HCT116 (cell line): ENCODE measurements at regions not wholly inside any gene's neighbourhood (a gene's known extent, or its start where the extent isn't known, plus 50 kb on each side); places are given as distances from the start of the nearest gene placed in this dataset.

ENCODE experiments used
- CBX3 ChIP-seq: IDR thresholded peaks from 2 replicates; pipeline ENCODE4 v1.6.1; 2012; ENCODE audit warnings: low read depth
- EGR1 ChIP-seq: IDR thresholded peaks from 2 replicates; pipeline ENCODE4 v1.6.1; 2012; ENCODE audit warnings: low read depth
- EZH2 ChIP-seq: fragments of 200-600 bp; sonication (generic); IDR thresholded peaks from 2 replicates; pipeline ENCODE4 v1.6.1; 2017; ENCODE audit warnings: antibody characterized with exemption, mixed run types
- EZH2phosphoT487 ChIP-seq: fragments of 200-600 bp; IDR thresholded peaks from 2 replicates; pipeline ENCODE4 v1.6.1; 2018; ENCODE audit warnings: antibody characterized with exemption, borderline replicate concordance
- JUND ChIP-seq: IDR thresholded peaks from 2 replicates; pipeline ENCODE4 v1.6.1; 2012
- POLR2A ChIP-seq: IDR thresholded peaks from 2 replicates; pipeline ENCODE4 v1.7.0; 2011; ENCODE audit warnings: borderline replicate concordance; ENCODE audit not compliant: insufficient read depth, insufficient read length; ENCODE audit errors: extremely low read depth
- SIN3A ChIP-seq: IDR thresholded peaks from 2 replicates; pipeline ENCODE4 v1.6.1; 2012; ENCODE audit warnings: low read depth
- SP1 ChIP-seq: IDR thresholded peaks from 2 replicates; pipeline ENCODE4 v1.6.1; 2012; ENCODE audit warnings: low read depth
- SRF ChIP-seq: IDR thresholded peaks from 2 replicates; pipeline ENCODE4 v1.6.1; 2012; ENCODE audit warnings: low read depth
- ZNF274 ChIP-seq: fragments of 200-500 bp; sonication (Bioruptor generic); IDR thresholded peaks from 2 replicates; pipeline ENCODE4 v1.6.1; 2014; ENCODE audit warnings: mild to moderate bottlenecking, low read depth, low read length, inconsistent platforms
- TF ChIP-seq, protein P1 (sequence below), 3 experiments: fragments of 200-600 bp in 1 of 3; sonication (generic) in 1 of 3; IDR thresholded peaks in 2 of 3; conservative IDR thresholded peaks in 1 of 3; 2 replicates each; pipeline ENCODE4 v1.5.1; 2012 to 2017; ENCODE audit warnings: low read depth in 2 of 3, low read length in 2 of 3, antibody characterized with exemption in 1 of 3, borderline replicate concordance in 1 of 3, control low read depth in 1 of 3, mild to moderate bottlenecking in 1 of 3, mixed read lengths in 1 of 3, mixed run types in 1 of 3, moderate library complexity in 1 of 3; ENCODE audit not compliant: insufficient read depth in 1 of 3

DNA sequence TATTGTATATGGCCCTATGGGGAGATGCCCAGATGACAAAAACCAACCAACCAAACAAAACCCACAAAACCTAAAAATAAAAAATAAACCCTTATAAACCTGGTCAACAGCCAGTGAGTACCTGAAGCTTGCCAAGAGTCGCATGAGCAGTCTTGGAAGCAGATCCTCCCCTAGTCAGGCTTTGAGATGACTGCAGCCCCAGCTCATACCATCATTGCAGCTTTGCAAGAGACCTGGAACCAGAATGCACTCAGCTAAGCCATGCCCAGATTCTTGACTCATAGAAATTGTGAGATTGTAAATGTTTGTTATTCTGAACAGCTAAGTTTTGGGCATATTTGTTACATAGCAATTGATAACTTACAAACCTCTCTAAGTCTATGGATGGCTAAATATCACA, 326.8 kb downstream of the HLX start:
- TF ChIP-seq ZNF274 (no peak), SRF (no peak), EZH2 (no peak), POLR2A (no peak), SIN3A (no peak), JUND (no peak), CBX3 (no peak), EGR1 (no peak), SP1 (no peak), EZH2phosphoT487 (no peak)
- TF ChIP-seq, protein P1, sequence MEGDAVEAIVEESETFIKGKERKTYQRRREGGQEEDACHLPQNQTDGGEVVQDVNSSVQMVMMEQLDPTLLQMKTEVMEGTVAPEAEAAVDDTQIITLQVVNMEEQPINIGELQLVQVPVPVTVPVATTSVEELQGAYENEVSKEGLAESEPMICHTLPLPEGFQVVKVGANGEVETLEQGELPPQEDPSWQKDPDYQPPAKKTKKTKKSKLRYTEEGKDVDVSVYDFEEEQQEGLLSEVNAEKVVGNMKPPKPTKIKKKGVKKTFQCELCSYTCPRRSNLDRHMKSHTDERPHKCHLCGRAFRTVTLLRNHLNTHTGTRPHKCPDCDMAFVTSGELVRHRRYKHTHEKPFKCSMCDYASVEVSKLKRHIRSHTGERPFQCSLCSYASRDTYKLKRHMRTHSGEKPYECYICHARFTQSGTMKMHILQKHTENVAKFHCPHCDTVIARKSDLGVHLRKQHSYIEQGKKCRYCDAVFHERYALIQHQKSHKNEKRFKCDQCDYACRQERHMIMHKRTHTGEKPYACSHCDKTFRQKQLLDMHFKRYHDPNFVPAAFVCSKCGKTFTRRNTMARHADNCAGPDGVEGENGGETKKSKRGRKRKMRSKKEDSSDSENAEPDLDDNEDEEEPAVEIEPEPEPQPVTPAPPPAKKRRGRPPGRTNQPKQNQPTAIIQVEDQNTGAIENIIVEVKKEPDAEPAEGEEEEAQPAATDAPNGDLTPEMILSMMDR (IDR thresholded peaks at IDR 0.05 in 2 of 3, conservative IDR thresholded peaks at IDR 0.05 in 1 of 3; ENCODE audit: borderline replicate concordance in 1 of 3, insufficient read depth in 1 of 3, low read depth in 2 of 3, low read length in 2 of 3): no peak
